ENCODE measurements at regions not wholly inside any gene's neighbourhood (a gene's known extent, or its start where the extent isn't known, plus 50 kb on each side); places are given as distances from the start of the nearest gene placed in this dataset.

- in situ Hi-C loops (cut with MboI; ENCODE audit: low sequenced_read_pairs) (no loop called here), intact Hi-C loops (cut with micrococcal nuclease) (no loop called here), dilution Hi-C loops (cut with HindIII; ENCODE audit: low sequenced_read_pairs, unreplicated experiment) (no loop called here)
- ATAC-seq (ENCODE audit: low read depth) (no peak), DNase-seq (no peak)
- H4K20me1 ChIP-seq (ENCODE audit: insufficient read depth, low read length), result no peaks in the 10 kb centered on the region
- no peak overlapping the region for H3K27ac ChIP-seq (ENCODE audit: insufficient read depth, low read length)
- WGBS, 2 experiments (ENCODE audit: extremely low coverage in 2 of 2, insufficient read length in 1 of 2), result no CpG with 5 or more reads among the region's 4 CpGs
- POLR2A ChIA-PET (ENCODE audit: unreplicated experiment), result no interaction called here
- H2AK9ac ChIP-seq (replicated peaks; ENCODE audit: low read depth, low read length, poor library complexity), result no peak overlapping the region
- H2AK5ac ChIP-seq (ENCODE audit: low read depth, low read length), result no peak overlapping the region
- H3K9me1 ChIP-seq (ENCODE audit: insufficient read depth, low read length), result no peaks in the 10 kb centered on the region
- no peak overlapping the region for H4K8ac ChIP-seq (ENCODE audit: low read depth in 2 of 2, low read length in 2 of 2)
- CTCF ChIA-PET, result interaction anchor here (0.7 kb wide), 1 partner anchor 9 kb away, joined by 3 read pairs; no protein-coding TSS in a partner anchor
- H2BK15ac ChIP-seq (ENCODE audit: low read depth, low read length), result no peak overlapping the region
- no peaks in the 10 kb centered on the region for H3K36me3 ChIP-seq (ENCODE audit: control insufficient read depth, insufficient read depth, low read length)
- H3K27me3 ChIP-seq (ENCODE audit: control insufficient read depth, insufficient read depth, low read length), result no peaks in the 10 kb centered on the region
- no peak overlapping the region for H2BK120ac ChIP-seq (ENCODE audit: low read depth, low read length)
- no peaks in the 10 kb centered on the region for H3K9me3 ChIP-seq (ENCODE audit: control insufficient read depth, insufficient read depth, low read length)
- no peak overlapping the region for H3K4me3 ChIP-seq (ENCODE audit: insufficient read depth, low read depth, low read length)
- H3K9ac ChIP-seq (ENCODE audit: low read depth, low read length), result no peak overlapping the region
- no TSS peak for BruUV-seq (replicated peaks)
- H3K4me2 ChIP-seq (ENCODE audit: low read depth, low read length), result no peak overlapping the region
- H3K23ac ChIP-seq (ENCODE audit: low read depth, low read length), result no peak overlapping the region
- no peak overlapping the region for H3K4ac ChIP-seq (ENCODE audit: low read depth, low read length)
- H3K18ac ChIP-seq (ENCODE audit: low read depth, low read length), result no peak overlapping the region
- TF ChIP-seq MXI1 (IDR thresholded peaks at IDR 0.05; ENCODE audit: borderline replicate concordance, low read depth, low read length) (no peak), CHD1 (IDR thresholded peaks at IDR 0.05; ENCODE audit: low read depth, low read length) (no peak), BHLHE40 (IDR thresholded peaks at IDR 0.05; ENCODE audit: low read depth, low read length) (no peak), FOS (IDR thresholded peaks at IDR 0.05; ENCODE audit: low read depth, low read length) (no peak), RAD21 (IDR thresholded peaks at IDR 0.05; ENCODE audit: low read length) (no peak), USF2 (IDR thresholded peaks at IDR 0.05; ENCODE audit: low read depth, low read length) (no peak), MAZ (IDR thresholded peaks at IDR 0.05; ENCODE audit: borderline replicate concordance, low read depth, low read length) (no peak), CTCF (conservative IDR thresholded peaks at IDR 0.05; ENCODE audit: low read depth, low read length) (no peak), RCOR1 (IDR thresholded peaks at IDR 0.05; ENCODE audit: insufficient replicate concordance, low read length) (no peak), CEBPB (IDR thresholded peaks at IDR 0.05; ENCODE audit: low read depth, low read length) (no peak), POLR2A (IDR thresholded peaks at IDR 0.05; ENCODE audit: low read depth, low read length) (no peak), SMC3 (IDR thresholded peaks at IDR 0.05; ENCODE audit: low read depth, low read length) (no peak), NFE2L2 (IDR thresholded peaks at IDR 0.05; ENCODE audit: low read depth, low read length) (no peak), ELK1 (IDR thresholded peaks at IDR 0.05; ENCODE audit: borderline replicate concordance, low read depth, low read length) (no peak), MAFK (IDR thresholded peaks at IDR 0.05; ENCODE audit: low read depth, low read length) (no peak)
- H2BK20ac ChIP-seq (ENCODE audit: low read depth, low read length), result no peak overlapping the region
- no peak overlapping the region for H2BK5ac ChIP-seq (ENCODE audit: low read depth, low read length, poor library complexity, severe bottlenecking)
- no peak overlapping the region for H3K14ac ChIP-seq (replicated peaks; ENCODE audit: low read depth, low read length)
- no peak overlapping the region for H4K91ac ChIP-seq (ENCODE audit: insufficient read depth, low read depth, low read length)
- H4K5ac ChIP-seq (ENCODE audit: low read depth, low read length), result no peak overlapping the region
- no peak overlapping the region for H3K56ac ChIP-seq (ENCODE audit: extremely low read depth, insufficient read depth, low read length)
- H2AFZ ChIP-seq (replicated peaks; ENCODE audit: low read length, poor library complexity), result no peak overlapping the region
- H3K79me1 ChIP-seq (ENCODE audit: low read depth in 1 of 2, low read length in 2 of 2), result no peaks in the 10 kb centered on the region
- no peaks in the 10 kb centered on the region for H3K4me1 ChIP-seq (ENCODE audit: control insufficient read depth, insufficient read depth, low read length)
Measured at GRCh38 chr5:104355350-104355749, 792.8 kb upstream of the NUDT12 start.

Data from IMR-90 (cell line).